LNCaP clone FGC (cell line): ENCODE measurements at regions not wholly inside any gene's neighbourhood (a gene's known extent, or its start where the extent isn't known, plus 50 kb on each side); places are given as distances from the start of the nearest gene placed in this dataset.

Experiments
- DNase-seq: peaks from one replicate; pipeline ENCODE4 v3.0.0-alpha.2; 2011; ENCODE audit warnings: low read depth
- H3K4me3 ChIP-seq: 2 replicates; pipeline ENCODE4 v1.5.1; 2011; ENCODE audit warnings: mild to moderate bottlenecking, low read depth, low read length, control low read depth
- TF ChIP-seq, protein P1 (sequence below): IDR thresholded peaks from 2 replicates; pipeline ENCODE4 v1.5.1; 2012; ENCODE audit warnings: mild to moderate bottlenecking; ENCODE audit not compliant: control insufficient read depth, insufficient read depth; ENCODE audit errors: extremely low read depth

GRCh38 chr4:123064390-123064789, 142.0 kb upstream of the NUDT6 start:
- DNase-seq: no peak
- TF ChIP-seq, protein P1, sequence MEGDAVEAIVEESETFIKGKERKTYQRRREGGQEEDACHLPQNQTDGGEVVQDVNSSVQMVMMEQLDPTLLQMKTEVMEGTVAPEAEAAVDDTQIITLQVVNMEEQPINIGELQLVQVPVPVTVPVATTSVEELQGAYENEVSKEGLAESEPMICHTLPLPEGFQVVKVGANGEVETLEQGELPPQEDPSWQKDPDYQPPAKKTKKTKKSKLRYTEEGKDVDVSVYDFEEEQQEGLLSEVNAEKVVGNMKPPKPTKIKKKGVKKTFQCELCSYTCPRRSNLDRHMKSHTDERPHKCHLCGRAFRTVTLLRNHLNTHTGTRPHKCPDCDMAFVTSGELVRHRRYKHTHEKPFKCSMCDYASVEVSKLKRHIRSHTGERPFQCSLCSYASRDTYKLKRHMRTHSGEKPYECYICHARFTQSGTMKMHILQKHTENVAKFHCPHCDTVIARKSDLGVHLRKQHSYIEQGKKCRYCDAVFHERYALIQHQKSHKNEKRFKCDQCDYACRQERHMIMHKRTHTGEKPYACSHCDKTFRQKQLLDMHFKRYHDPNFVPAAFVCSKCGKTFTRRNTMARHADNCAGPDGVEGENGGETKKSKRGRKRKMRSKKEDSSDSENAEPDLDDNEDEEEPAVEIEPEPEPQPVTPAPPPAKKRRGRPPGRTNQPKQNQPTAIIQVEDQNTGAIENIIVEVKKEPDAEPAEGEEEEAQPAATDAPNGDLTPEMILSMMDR: no peak

GRCh38 chr4:123068081-123068480, 145.7 kb upstream of the NUDT6 start:
- no peak for DNase-seq
- no peak overlapping the region for H3K4me3 ChIP-seq
- TF ChIP-seq, protein P1: no peak

More at GRCh38 chr4:123064390-123064789, 142.0 kb upstream of the NUDT6 start:
- H3K4me3 ChIP-seq: no peak overlapping the region

DNA sequence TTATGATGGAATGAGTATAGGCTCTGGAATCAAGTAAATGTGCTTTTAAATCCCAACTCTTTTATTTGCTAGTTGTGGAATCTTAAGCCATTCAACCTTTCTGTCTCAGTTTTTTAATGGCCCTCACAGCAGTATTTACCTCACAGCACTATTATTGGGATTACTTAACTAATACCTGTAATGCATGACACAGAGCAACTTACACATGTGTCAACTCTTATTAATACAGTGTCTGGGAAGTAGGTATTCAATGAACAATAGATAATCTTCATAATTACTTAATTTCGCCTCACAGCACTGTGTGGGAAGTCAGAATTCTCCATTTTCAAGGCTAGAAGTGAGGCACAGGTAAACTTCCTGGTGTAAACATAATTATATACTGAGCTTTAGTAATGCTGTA, 149.7 kb upstream of the NUDT6 start:
- TF ChIP-seq, protein P1: no peak
- no peak for DNase-seq
- no peak overlapping the region for H3K4me3 ChIP-seq

DNA sequence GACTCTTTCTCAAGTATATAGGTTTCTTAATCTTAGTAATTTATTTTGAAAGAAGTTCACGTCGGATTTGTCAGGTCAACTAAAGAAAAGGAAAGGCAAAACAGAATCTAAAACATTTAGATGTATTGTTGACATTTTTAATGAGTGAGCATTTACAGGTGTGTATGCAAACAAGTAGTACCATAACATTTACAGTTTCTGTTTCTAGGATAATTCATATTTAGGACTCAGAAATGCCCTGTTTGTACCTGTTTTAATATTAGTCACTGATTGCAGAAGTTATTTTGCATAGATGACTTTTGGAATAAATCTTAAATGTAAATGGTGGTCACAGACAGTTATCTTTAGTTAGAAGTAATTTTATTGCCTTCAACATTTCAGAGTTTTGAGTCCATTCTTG, 151.3 kb upstream of the NUDT6 start:
- H3K4me3 ChIP-seq: no peak overlapping the region
- TF ChIP-seq, protein P1: no peak
- DNase-seq: no peak

DNA sequence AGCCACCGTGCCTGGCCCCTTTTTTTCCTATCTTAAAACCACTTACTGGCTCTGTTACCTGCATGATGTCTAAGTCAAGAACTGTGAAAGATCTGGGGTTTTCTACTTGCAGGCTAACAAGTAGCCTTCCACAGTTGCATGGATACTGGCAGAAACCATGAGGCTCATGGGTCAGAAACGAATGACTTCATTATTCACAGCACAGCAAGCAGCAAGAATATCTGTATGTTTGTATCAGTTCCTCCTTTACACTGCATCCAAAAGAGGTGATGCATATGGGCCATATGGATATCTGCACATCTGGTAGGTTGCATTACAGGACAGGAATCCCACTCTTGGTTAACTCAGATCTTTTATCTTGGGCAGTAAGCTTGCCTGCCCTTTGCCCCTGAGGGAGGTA, 154.9 kb upstream of the NUDT6 start:
- H3K4me3 ChIP-seq: no peak overlapping the region
- TF ChIP-seq, protein P1: no peak

DNA sequence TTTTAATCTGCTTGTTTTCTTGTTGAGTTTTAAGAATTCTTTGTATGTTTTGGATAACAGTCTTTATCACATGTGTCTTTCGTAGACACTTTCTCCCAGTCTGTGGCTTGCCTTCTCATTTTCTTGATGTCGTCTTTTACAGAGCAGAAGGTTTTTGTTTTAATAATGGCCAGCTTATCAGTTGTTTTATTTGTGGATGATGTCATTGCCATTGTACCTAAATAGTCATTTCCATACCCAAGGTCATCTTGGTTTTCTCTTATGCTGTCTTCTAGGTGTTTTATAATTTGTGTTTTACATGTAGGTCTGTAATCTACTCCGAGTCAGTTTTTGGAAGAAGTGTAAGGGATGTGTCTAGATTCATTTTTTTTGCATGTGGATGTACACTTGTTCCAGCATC, 159.6 kb upstream of the NUDT6 start:
- TF ChIP-seq, protein P1: no peak
- no peak overlapping the region for H3K4me3 ChIP-seq
- DNase-seq: no peak

More for the DNA sequence above, 154.9 kb upstream of the NUDT6 start:
- no peak for DNase-seq

- H3K4me3 ChIP-seq: no peak overlapping the region
- TF ChIP-seq, protein P1: no peak
- no peak for DNase-seq
These were observed 161.2 kb upstream of the NUDT6 start for GRCh38 chr4:123083646-123084045.
